Mucosa of rectum (tissue), 2 donors: ENCODE measurements at regions not wholly inside any gene's neighbourhood (a gene's known extent, or its start where the extent isn't known, plus 50 kb on each side); places are given as distances from the start of the nearest gene placed in this dataset.
"Not testable (repeated sequence)": the region's sequence is repeated elsewhere in the genome, so short reads cannot be mapped to it uniquely, and the experiment has no call there.

Source experiments
- H3K27ac ChIP-seq, 2 donors: one replicate each; pipeline ENCODE4 v1.7.0; 2013; ENCODE audit warnings: inconsistent platforms in 2 of 2, low read depth in 2 of 2, low read length in 2 of 2
- H3K27me3 ChIP-seq, 2 donors: one replicate each; pipeline ENCODE4 v1.7.0; 2013; ENCODE audit warnings: low read length in 2 of 2; ENCODE audit not compliant: control insufficient read depth in 2 of 2, insufficient read depth in 2 of 2
- H3K36me3 ChIP-seq, 2 donors: one replicate each; pipeline ENCODE4 v1.7.0; 2013; ENCODE audit warnings: low read length in 2 of 2; ENCODE audit not compliant: control insufficient read depth in 2 of 2, insufficient read depth in 2 of 2
- H3K4me1 ChIP-seq, 2 donors: one replicate each; pipeline ENCODE4 v1.7.0; 2013; ENCODE audit warnings: low read length in 2 of 2, mild to moderate bottlenecking in 1 of 2; ENCODE audit not compliant: control insufficient read depth in 2 of 2, insufficient read depth in 2 of 2
- H3K4me3 ChIP-seq, 2 donors: one replicate each; pipeline ENCODE4 v1.7.0; 2013; ENCODE audit warnings: low read length in 2 of 2
- H3K9ac ChIP-seq, 2 donors: one replicate each; pipeline ENCODE4 v1.7.0; 2013; ENCODE audit warnings: low read length in 2 of 2, low read depth in 1 of 2, mild to moderate bottlenecking in 1 of 2
- H3K9me3 ChIP-seq, 2 donors: one replicate each; pipeline ENCODE4 v1.7.0; 2013; ENCODE audit warnings: low read length in 2 of 2; ENCODE audit not compliant: control insufficient read depth in 2 of 2
- donor health status: healthy.
- donor health status: Normal muscosa, but diverticular disease.

DNA sequence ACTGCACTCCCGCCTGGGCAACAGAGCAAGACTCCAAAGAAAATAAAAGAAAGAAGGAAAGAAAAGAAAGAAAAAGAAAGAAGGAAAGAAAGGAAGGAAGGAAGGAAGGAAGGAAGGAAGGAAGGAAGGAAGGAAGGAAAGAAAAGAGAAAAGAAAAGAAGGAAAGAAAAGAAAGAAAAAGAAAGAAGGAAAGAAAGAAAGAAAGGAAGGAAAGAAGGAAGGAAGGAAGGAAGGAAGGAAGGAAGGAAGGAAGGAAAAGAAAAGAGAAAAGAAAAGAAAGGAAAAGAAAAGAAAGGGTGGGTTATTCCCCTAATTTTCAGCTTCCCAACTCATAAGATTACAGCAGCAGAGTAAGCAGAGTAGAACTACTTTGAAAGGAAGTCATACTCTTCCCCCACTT is 64.4 kb downstream of the TMEM200C start:
- not testable (repeated sequence) for H3K9ac ChIP-seq, H3K36me3 ChIP-seq, H3K4me3 ChIP-seq, H3K27me3 ChIP-seq, H3K9me3 ChIP-seq, H3K27ac ChIP-seq, H3K4me1 ChIP-seq

DNA sequence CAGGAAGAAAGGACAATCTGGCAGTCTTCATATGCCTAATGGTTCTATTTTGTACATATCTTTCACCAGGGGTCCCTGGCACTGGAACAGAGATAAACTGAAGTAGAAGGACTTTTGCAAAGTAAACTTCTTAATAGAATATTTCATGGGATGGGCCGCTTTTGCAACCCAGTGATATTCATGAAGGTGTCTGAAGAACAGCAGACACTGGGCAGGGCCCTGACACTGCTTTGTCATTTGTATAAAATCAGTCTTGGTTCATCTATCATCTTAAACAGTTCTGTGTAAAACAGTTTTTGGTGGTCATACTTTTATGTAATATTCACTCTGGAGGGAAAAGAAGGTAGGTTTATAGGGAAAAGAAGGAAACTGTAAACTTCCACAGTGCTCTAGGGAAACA is 66.4 kb downstream of the TMEM200C start:
- H3K4me3 ChIP-seq: no peak overlapping the region
- H3K9me3 ChIP-seq: no peaks in the 10 kb centered on the region
- no peak overlapping the region for H3K27ac ChIP-seq
- no peak overlapping the region for H3K9ac ChIP-seq
- no peaks in the 10 kb centered on the region for H3K27me3 ChIP-seq
- no peaks in the 10 kb centered on the region for H3K36me3 ChIP-seq
- no peaks in the 10 kb centered on the region for H3K4me1 ChIP-seq

DNA sequence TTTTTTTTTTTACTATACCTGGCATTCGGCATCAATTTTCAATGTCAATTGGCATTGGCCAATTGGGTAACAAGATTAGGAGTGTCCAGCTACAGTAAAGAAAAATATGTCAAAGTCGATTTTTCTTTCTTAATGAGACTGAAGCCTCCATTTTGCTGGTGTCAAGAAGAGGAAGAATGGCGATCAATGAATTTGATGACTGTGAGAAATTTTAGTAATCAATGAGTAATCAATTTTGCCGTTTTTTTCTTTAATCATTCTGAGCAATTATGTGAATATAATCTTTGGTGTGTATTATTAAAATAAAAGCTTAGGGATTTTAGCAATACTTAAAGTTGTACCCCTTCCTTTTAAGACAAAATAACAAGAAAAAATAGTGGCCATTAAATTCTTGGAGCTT is 69.7 kb downstream of the TMEM200C start:
- H3K27me3 ChIP-seq: no peaks in the 10 kb centered on the region
- H3K27ac ChIP-seq: no peak overlapping the region
- H3K9ac ChIP-seq: no peak overlapping the region
- no peaks in the 10 kb centered on the region for H3K4me1 ChIP-seq
- no peaks in the 10 kb centered on the region for H3K9me3 ChIP-seq
- no peak overlapping the region for H3K4me3 ChIP-seq
- H3K36me3 ChIP-seq: no peaks in the 10 kb centered on the region

DNA sequence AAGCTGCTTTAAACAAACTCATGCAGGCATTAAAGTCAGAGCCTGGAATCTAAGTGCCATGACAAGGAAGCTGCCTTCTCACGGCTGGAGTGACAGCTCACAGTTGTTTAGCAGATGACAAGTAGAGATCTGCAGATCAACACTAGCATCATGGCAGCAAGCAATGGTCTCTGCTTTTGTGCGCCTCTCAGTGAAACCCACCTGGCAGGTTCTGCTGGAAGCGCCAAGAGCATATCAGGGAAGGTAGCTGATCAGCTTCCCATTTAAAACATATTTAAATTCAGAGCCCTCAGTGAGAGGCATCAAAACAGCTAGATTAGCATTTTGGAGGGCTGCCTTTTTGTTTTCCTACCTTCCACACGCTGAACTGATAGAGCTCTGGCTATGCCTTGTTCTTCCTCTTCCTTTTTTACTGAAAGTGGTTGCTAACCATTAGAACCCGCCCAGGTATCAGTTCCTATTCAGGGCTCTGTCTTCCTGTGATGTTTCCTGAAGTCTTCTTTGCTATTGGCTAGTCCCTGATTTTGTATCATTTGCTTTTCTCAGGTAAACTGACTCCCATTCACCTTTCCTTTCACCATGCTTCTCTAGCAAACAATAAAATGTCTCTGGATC is 70.8 kb downstream of the TMEM200C start:
- Histone ChIP-seq H3K27ac (no peak overlapping the region), H3K27me3 (no peaks in the 10 kb centered on the region), H3K9ac (no peak overlapping the region), H3K4me3 (no peak overlapping the region), H3K36me3 (no peaks in the 10 kb centered on the region), H3K9me3 (no peaks in the 10 kb centered on the region), H3K4me1 (no peaks in the 10 kb centered on the region)

DNA sequence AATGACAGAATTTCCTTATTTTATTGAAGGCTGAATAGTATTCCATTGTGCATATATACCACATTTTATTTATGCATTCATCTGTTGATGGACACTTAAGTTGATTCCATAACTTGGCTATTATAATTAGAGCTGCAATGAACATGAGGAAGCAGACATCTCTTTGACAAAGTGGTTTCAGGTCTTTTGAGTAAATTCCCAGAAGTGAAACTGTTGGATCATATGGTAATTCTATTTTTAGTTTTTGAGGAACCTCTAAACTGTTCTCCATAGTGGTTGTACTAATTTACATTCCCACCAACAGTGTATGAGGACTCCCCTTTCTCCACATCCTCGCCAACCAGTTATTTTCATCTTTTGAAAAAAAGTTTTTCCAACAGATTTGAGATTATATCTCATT is 77.5 kb downstream of the TMEM200C start:
- Histone ChIP-seq H3K9me3 (no peaks in the 10 kb centered on the region), H3K9ac (no peak overlapping the region), H3K27me3 (no peaks in the 10 kb centered on the region), H3K27ac (no peak overlapping the region), H3K4me3 (no peak overlapping the region), H3K36me3 (no peaks in the 10 kb centered on the region), H3K4me1 (no peaks in the 10 kb centered on the region)

DNA sequence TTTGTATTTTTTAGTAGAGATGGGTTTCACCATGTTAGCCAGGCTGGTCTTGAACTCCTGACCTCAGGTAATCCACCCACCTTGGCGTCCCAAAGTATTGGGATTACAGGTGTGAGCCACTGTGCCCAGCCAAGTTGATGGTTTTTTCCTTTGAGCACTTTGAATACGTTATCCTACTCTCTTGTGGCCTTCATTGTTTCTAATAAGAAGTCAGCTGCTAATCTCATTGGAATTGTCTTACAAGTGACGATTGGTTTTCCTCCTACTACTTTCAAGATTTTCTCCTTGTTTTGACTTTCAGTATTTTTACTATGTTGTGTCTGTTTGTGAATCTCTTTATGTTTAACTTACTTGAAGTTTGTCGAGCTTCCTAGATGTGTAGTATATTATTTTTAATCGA is 88.5 kb downstream of the TMEM200C start:
- H3K27ac ChIP-seq: no peak overlapping the region
- H3K4me1 ChIP-seq: no peaks in the 10 kb centered on the region
- no peak overlapping the region for H3K4me3 ChIP-seq
- no peaks in the 10 kb centered on the region for H3K36me3 ChIP-seq
- peaks cover 0 to 2% of the 10 kb centered on the region in 2 donors for H3K9me3 ChIP-seq
- no peaks in the 10 kb centered on the region for H3K27me3 ChIP-seq
- H3K9ac ChIP-seq: no peak overlapping the region

DNA sequence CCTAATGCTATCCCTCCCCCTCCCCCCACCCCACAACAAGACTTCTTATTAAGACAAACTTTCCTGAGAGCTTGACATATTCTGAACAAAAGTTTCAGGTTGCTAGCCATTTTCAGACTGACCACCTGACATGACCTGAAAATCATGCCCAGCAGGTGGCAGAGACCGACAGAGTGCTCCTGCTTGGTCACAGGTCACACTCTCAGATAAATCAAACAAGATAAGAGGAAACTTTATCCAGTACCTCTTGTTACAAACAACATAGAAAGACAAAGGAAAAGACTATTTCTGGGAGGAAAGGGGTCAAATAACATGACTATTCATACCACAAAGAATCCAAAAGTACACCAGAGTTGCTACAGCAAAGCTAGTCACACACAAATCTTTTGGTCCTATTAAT is 107.4 kb downstream of the TMEM200C start:
- Histone ChIP-seq H3K27ac (no peak overlapping the region), H3K27me3 (no peaks in the 10 kb centered on the region), H3K4me3 (no peak overlapping the region), H3K36me3 (no peaks in the 10 kb centered on the region), H3K9ac (no peak overlapping the region), H3K4me1 (no peaks in the 10 kb centered on the region), H3K9me3 (no peaks in the 10 kb centered on the region)

DNA sequence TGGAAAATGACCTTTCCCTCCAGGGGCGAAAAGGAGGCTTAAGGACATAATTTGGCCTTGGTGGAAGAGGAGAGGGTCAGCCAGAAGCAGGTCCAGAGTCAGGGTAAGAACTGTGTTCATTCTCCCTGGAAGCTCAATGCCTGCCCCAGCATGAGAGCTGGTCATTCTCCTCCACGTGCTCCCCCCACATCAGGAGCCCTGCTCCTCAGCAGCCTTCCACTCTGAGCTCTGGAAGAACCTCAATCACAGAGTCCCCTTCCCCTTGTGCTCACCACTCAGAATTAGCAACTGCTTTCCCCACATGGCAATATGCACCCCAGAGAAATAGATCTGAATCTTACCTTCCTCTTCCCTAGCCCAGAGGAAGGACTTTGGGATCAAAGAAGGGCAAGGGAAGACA is 115.4 kb downstream of the TMEM200C start:
- Histone ChIP-seq H3K9me3 (no peaks in the 10 kb centered on the region), H3K9ac (no peak overlapping the region), H3K4me3 (no peak overlapping the region), H3K27me3 (no peaks in the 10 kb centered on the region), H3K4me1 (no peaks in the 10 kb centered on the region), H3K36me3 (no peaks in the 10 kb centered on the region), H3K27ac (no peak overlapping the region)

DNA sequence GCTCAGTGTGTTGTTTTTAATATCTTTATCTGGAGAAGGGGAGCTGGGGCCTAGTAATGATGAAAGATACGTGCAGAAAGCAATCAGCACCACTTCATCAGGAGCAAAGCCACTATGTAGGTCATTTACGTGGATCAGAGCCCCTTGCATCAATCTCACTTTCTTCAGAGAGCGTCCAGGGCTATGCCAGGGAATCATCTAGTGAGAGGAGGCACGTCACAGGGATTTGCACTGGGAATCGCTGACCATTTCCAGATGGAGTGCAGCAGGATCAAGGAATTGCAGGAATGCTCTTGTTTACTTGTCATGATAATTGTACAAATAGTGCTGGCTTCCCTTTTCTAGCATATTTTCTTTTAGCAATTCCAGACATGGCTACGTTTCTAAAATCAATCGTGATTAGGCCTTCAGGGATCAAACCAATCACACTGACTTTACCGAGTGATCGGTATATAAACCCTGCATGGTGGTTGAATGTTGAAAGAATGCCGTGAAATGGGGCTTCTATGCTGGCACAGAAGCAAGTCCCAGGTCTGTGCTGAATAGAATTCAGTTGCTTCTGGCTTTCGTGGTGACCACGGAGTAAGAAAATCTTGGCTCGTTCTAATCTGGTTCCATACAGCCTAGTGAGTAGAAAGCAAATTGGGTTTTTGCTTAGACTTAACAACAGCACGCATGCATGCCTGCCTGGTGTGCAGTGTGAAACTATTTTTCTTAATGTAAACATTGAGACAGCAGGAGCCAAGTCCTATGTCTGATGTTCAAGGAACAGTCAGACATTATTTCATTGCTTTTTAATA is 122.8 kb downstream of the TMEM200C start:
- Histone ChIP-seq H3K9ac (no peak overlapping the region), H3K9me3 (no peaks in the 10 kb centered on the region), H3K27ac (no peak overlapping the region)

DNA sequence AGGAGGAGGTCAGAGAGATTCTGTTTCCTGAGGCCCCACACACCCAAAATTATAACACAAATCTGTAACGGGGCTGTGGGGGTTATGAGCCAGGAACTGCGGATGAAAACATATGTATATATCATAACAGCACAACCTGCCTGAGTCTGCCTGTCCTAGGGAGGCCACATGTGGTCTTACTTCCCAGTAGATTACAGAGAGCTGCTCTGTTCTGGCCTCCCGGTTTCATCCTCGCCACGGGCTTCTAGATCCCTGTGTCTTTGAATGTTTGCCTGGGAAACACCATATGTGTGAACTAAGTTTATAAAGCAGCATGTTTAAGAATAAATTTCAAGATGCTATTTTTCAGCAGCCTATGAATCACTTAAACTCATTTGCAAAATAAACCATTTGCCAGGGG is 124.0 kb downstream of the TMEM200C start:
- Histone ChIP-seq H3K9ac (no peak overlapping the region), H3K27me3 (no peaks in the 10 kb centered on the region), H3K27ac (no peak overlapping the region), H3K9me3 (no peaks in the 10 kb centered on the region), H3K36me3 (no peaks in the 10 kb centered on the region), H3K4me1 (no peaks in the 10 kb centered on the region), H3K4me3 (no peak overlapping the region)

More for the DNA sequence above, 122.8 kb downstream of the TMEM200C start:
- Histone ChIP-seq H3K27me3 (no peaks in the 10 kb centered on the region), H3K36me3 (no peaks in the 10 kb centered on the region), H3K4me1 (no peaks in the 10 kb centered on the region), H3K4me3 (no peak overlapping the region)
